ENCODE measurements at regions not wholly inside any gene's neighbourhood (a gene's known extent, or its start where the extent isn't known, plus 50 kb on each side); places are given as distances from the start of the nearest gene placed in this dataset.
A peak's percentile ranks its signal among the peaks of the same experiment; 100 is the strongest.

GRCh38 chr2:8303322-8303832, 378.5 kb upstream of the ID2 start:
- H3K27me3 ChIP-seq (replicated peaks; ENCODE audit: insufficient read depth, low read length) = no peaks in the 10 kb centered on the region
- H3K4me2 ChIP-seq (ENCODE audit: low read depth, low read length) = peak overlapping the region; percentile 67
- H3K79me2 ChIP-seq (ENCODE audit: low read length) = no peaks in the 10 kb centered on the region
- H3K9me3 ChIP-seq (replicated peaks; ENCODE audit: insufficient read depth, low read length) = no peaks in the 10 kb centered on the region
- no peaks in the 10 kb centered on the region for H4K20me1 ChIP-seq (ENCODE audit: insufficient read depth, low read length)
- DNase-seq = peak; percentile 80
- peaks cover 28% of the 10 kb centered on the region for H3K4me1 ChIP-seq (ENCODE audit: low read length)
- H3K4me3 ChIP-seq (ENCODE audit: low read length) = no peak overlapping the region
- peaks cover 21% of the 10 kb centered on the region; the same call in 1 of the 2 replicates for H3F3A ChIP-seq (ENCODE audit: insufficient read depth, low read length)
- no peaks in the 10 kb centered on the region for H3K36me3 ChIP-seq (replicated peaks; ENCODE audit: insufficient read depth, low read length)
- no peak overlapping the region for H3K9ac ChIP-seq (ENCODE audit: low read length)
- H3K27ac ChIP-seq (ENCODE audit: low read length) = peak overlapping the region; percentile 81; the same call in 1 of the 2 replicates
- no peaks in the 10 kb centered on the region for H3K9me2 ChIP-seq (replicated peaks; ENCODE audit: insufficient read depth, low read length)
- TF ChIP-seq CTCF (IDR thresholded peaks at IDR 0.05; ENCODE audit: low read length) = no peak
- TF ChIP-seq EZH2 (optimal IDR thresholded peaks at IDR 0.05; ENCODE audit: low read depth, low read length) = no peak
- no peak for TF ChIP-seq EZH2phosphoT487 (IDR thresholded peaks at IDR 0.05; ENCODE audit: low read length)
- H2AFZ ChIP-seq (ENCODE audit: low read length) = no peak overlapping the region

- H4K20me1 ChIP-seq (ENCODE audit: insufficient read depth, low read length) = no peaks in the 10 kb centered on the region
- peaks cover 28% of the 10 kb centered on the region for H3K4me1 ChIP-seq (ENCODE audit: low read length)
- H3K4me2 ChIP-seq (ENCODE audit: low read depth, low read length) = no peak overlapping the region
- H3K9ac ChIP-seq (ENCODE audit: low read length) = no peak overlapping the region
- H3K4me3 ChIP-seq (ENCODE audit: low read length) = no peak overlapping the region
- H3K36me3 ChIP-seq (replicated peaks; ENCODE audit: insufficient read depth, low read length) = no peaks in the 10 kb centered on the region
- TF ChIP-seq EZH2phosphoT487 (IDR thresholded peaks at IDR 0.05; ENCODE audit: low read length) = no peak
- TF ChIP-seq EZH2 (optimal IDR thresholded peaks at IDR 0.05; ENCODE audit: low read depth, low read length) = no peak
- no peak for TF ChIP-seq CTCF (IDR thresholded peaks at IDR 0.05; ENCODE audit: low read length)
- no peak overlapping the region for H3K27ac ChIP-seq (ENCODE audit: low read length)
- no peaks in the 10 kb centered on the region for H3K9me2 ChIP-seq (replicated peaks; ENCODE audit: insufficient read depth, low read length)
- no peak overlapping the region for H2AFZ ChIP-seq (ENCODE audit: low read length)
- no peaks in the 10 kb centered on the region for H3K9me3 ChIP-seq (replicated peaks; ENCODE audit: insufficient read depth, low read length)
- peaks cover 21% of the 10 kb centered on the region; the same call in 1 of the 2 replicates for H3F3A ChIP-seq (ENCODE audit: insufficient read depth, low read length)
- no peaks in the 10 kb centered on the region for H3K79me2 ChIP-seq (ENCODE audit: low read length)
- H3K27me3 ChIP-seq (replicated peaks; ENCODE audit: insufficient read depth, low read length) = no peaks in the 10 kb centered on the region
- DNase-seq = no peak
Observed at GRCh38 chr2:8304821-8305766, 376.8 kb upstream of the ID2 start.

GRCh38 chr2:8306530-8307351, 375.1 kb upstream of the ID2 start:
- no peaks in the 10 kb centered on the region for H3K79me2 ChIP-seq (ENCODE audit: low read length)
- no peak for DNase-seq
- H3K4me1 ChIP-seq (ENCODE audit: low read length) = peaks cover 24% of the 10 kb centered on the region
- H3K9me2 ChIP-seq (replicated peaks; ENCODE audit: insufficient read depth, low read length) = no peaks in the 10 kb centered on the region
- peaks cover 17% of the 10 kb centered on the region; the same call in 1 of the 2 replicates for H3F3A ChIP-seq (ENCODE audit: insufficient read depth, low read length)
- H3K27ac ChIP-seq (ENCODE audit: low read length) = no peak overlapping the region
- no peaks in the 10 kb centered on the region for H3K9me3 ChIP-seq (replicated peaks; ENCODE audit: insufficient read depth, low read length)
- TF ChIP-seq CTCF (IDR thresholded peaks at IDR 0.05; ENCODE audit: low read length) (no peak), EZH2phosphoT487 (IDR thresholded peaks at IDR 0.05; ENCODE audit: low read length) (no peak), EZH2 (optimal IDR thresholded peaks at IDR 0.05; ENCODE audit: low read depth, low read length) (no peak)
- no peaks in the 10 kb centered on the region for H3K36me3 ChIP-seq (replicated peaks; ENCODE audit: insufficient read depth, low read length)
- no peak overlapping the region for H3K9ac ChIP-seq (ENCODE audit: low read length)
- no peak overlapping the region for H3K4me3 ChIP-seq (ENCODE audit: low read length)
- no peak overlapping the region for H3K4me2 ChIP-seq (ENCODE audit: low read depth, low read length)
- H4K20me1 ChIP-seq (ENCODE audit: insufficient read depth, low read length) = no peaks in the 10 kb centered on the region
- no peak overlapping the region for H2AFZ ChIP-seq (ENCODE audit: low read length)
- H3K27me3 ChIP-seq (replicated peaks; ENCODE audit: insufficient read depth, low read length) = no peaks in the 10 kb centered on the region
